ENCODE measurements at regions not wholly inside any gene's neighbourhood (a gene's known extent, or its start where the extent isn't known, plus 50 kb on each side); places are given as distances from the start of the nearest gene placed in this dataset.
"Not testable (repeated sequence)": the region's sequence is repeated elsewhere in the genome, so short reads cannot be mapped to it uniquely, and the experiment has no call there.

GRCh38 chr12:42871816-42872215, 282.3 kb upstream of the PRICKLE1 start:
- H3K9me3 ChIP-seq (ENCODE audit: control insufficient read depth, low read length) = no peaks in the 10 kb centered on the region
- no peaks in the 10 kb centered on the region for H3K27me3 ChIP-seq (ENCODE audit: control insufficient read depth, insufficient read depth, low read length, poor library complexity, severe bottlenecking)
- H3K4me3 ChIP-seq (ENCODE audit: insufficient read depth, low read depth, low read length) = no peak overlapping the region
- no peak overlapping the region for H3K27ac ChIP-seq (ENCODE audit: insufficient read depth, low read depth, low read length, poor library complexity, severe bottlenecking)
- no peaks in the 10 kb centered on the region for H3K4me1 ChIP-seq (ENCODE audit: control insufficient read depth, insufficient read depth, low read length)
- WGBS, 2 experiments = 92 to 93% methylated on average over 3 of the region's 3 CpGs
- H3K36me3 ChIP-seq (ENCODE audit: control insufficient read depth, insufficient read depth, low read length) = no peaks in the 10 kb centered on the region

- no peaks in the 10 kb centered on the region for H3K27me3 ChIP-seq (ENCODE audit: control insufficient read depth, insufficient read depth, low read length, poor library complexity, severe bottlenecking)
- no peaks in the 10 kb centered on the region for H3K9me3 ChIP-seq (ENCODE audit: control insufficient read depth, low read length)
- WGBS, 2 experiments = 83 to 100% methylated on average over 1 of the region's 1 CpG
- H3K36me3 ChIP-seq (ENCODE audit: control insufficient read depth, insufficient read depth, low read length) = no peaks in the 10 kb centered on the region
- no peaks in the 10 kb centered on the region for H3K4me1 ChIP-seq (ENCODE audit: control insufficient read depth, insufficient read depth, low read length)
- no peak overlapping the region for H3K4me3 ChIP-seq (ENCODE audit: insufficient read depth, low read depth, low read length)
- no peak overlapping the region for H3K27ac ChIP-seq (ENCODE audit: insufficient read depth, low read depth, low read length, poor library complexity, severe bottlenecking)
These were observed 278.7 kb upstream of the PRICKLE1 start for GRCh38 chr12:42868291-42868690.

GRCh38 chr12:42865282-42865681, 275.7 kb upstream of the PRICKLE1 start:
- Histone ChIP-seq H3K27ac (ENCODE audit: insufficient read depth, low read depth, low read length, poor library complexity, severe bottlenecking) (no peak overlapping the region), H3K36me3 (ENCODE audit: control insufficient read depth, insufficient read depth, low read length) (no peaks in the 10 kb centered on the region), H3K4me1 (ENCODE audit: control insufficient read depth, insufficient read depth, low read length) (no peaks in the 10 kb centered on the region), H3K9me3 (ENCODE audit: control insufficient read depth, low read length) (no peaks in the 10 kb centered on the region), H3K4me3 (ENCODE audit: insufficient read depth, low read depth, low read length) (no peak overlapping the region), H3K27me3 (ENCODE audit: control insufficient read depth, insufficient read depth, low read length, poor library complexity, severe bottlenecking) (no peaks in the 10 kb centered on the region)
- 96 to 97% methylated on average over 2 to 3 of the region's 3 CpGs for WGBS, 2 experiments

GRCh38 chr12:42862055-42862454, 272.5 kb upstream of the PRICKLE1 start:
- no peaks in the 10 kb centered on the region for H3K4me1 ChIP-seq (ENCODE audit: control insufficient read depth, insufficient read depth, low read length)
- no peak overlapping the region for H3K27ac ChIP-seq (ENCODE audit: insufficient read depth, low read depth, low read length, poor library complexity, severe bottlenecking)
- H3K9me3 ChIP-seq (ENCODE audit: control insufficient read depth, low read length) = no peaks in the 10 kb centered on the region
- H3K36me3 ChIP-seq (ENCODE audit: control insufficient read depth, insufficient read depth, low read length) = no peaks in the 10 kb centered on the region
- H3K4me3 ChIP-seq (ENCODE audit: insufficient read depth, low read depth, low read length) = no peak overlapping the region
- WGBS, 2 experiments = 86 to 96% methylated on average over 2 of the region's 2 CpGs
- no peaks in the 10 kb centered on the region for H3K27me3 ChIP-seq (ENCODE audit: control insufficient read depth, insufficient read depth, low read length, poor library complexity, severe bottlenecking)

- not testable (repeated sequence) for H3K9me3 ChIP-seq (ENCODE audit: control insufficient read depth, low read length); H3K4me3 ChIP-seq (ENCODE audit: insufficient read depth, low read depth, low read length); H3K36me3 ChIP-seq (ENCODE audit: control insufficient read depth, insufficient read depth, low read length); H3K4me1 ChIP-seq (ENCODE audit: control insufficient read depth, insufficient read depth, low read length); H3K27ac ChIP-seq (ENCODE audit: insufficient read depth, low read depth, low read length, poor library complexity, severe bottlenecking); H3K27me3 ChIP-seq (ENCODE audit: control insufficient read depth, insufficient read depth, low read length, poor library complexity, severe bottlenecking)
These were observed 270.8 kb upstream of the PRICKLE1 start for GRCh38 chr12:42860331-42860730.

GRCh38 chr12:42859612-42860011, 270.1 kb upstream of the PRICKLE1 start:
- Histone ChIP-seq H3K4me3 (ENCODE audit: insufficient read depth, low read depth, low read length) (no peak overlapping the region), H3K36me3 (ENCODE audit: control insufficient read depth, insufficient read depth, low read length) (no peaks in the 10 kb centered on the region), H3K4me1 (ENCODE audit: control insufficient read depth, insufficient read depth, low read length) (no peaks in the 10 kb centered on the region), H3K27ac (ENCODE audit: insufficient read depth, low read depth, low read length, poor library complexity, severe bottlenecking) (no peak overlapping the region), H3K9me3 (ENCODE audit: control insufficient read depth, low read length) (no peaks in the 10 kb centered on the region), H3K27me3 (ENCODE audit: control insufficient read depth, insufficient read depth, low read length, poor library complexity, severe bottlenecking) (no peaks in the 10 kb centered on the region)
- 94 to 97% methylated on average over 8 of the region's 8 CpGs for WGBS, 2 experiments

GRCh38 chr12:42857106-42857505, 267.6 kb upstream of the PRICKLE1 start:
- Histone ChIP-seq H3K9me3 (ENCODE audit: control insufficient read depth, low read length) (no peaks in the 10 kb centered on the region), H3K36me3 (ENCODE audit: control insufficient read depth, insufficient read depth, low read length) (no peaks in the 10 kb centered on the region), H3K27me3 (ENCODE audit: control insufficient read depth, insufficient read depth, low read length, poor library complexity, severe bottlenecking) (no peaks in the 10 kb centered on the region), H3K4me1 (ENCODE audit: control insufficient read depth, insufficient read depth, low read length) (no peaks in the 10 kb centered on the region), H3K27ac (ENCODE audit: insufficient read depth, low read depth, low read length, poor library complexity, severe bottlenecking) (no peak overlapping the region), H3K4me3 (ENCODE audit: insufficient read depth, low read depth, low read length) (no peak overlapping the region)

GRCh38 chr12:42855362-42855950, 265.9 kb upstream of the PRICKLE1 start:
- 89% methylated on average over 2 of the region's 2 CpGs; no CpG with 5 or more reads in 1 of the 2 experiments for WGBS, 2 experiments
- H3K36me3 ChIP-seq (ENCODE audit: control insufficient read depth, insufficient read depth, low read length) = no peaks in the 10 kb centered on the region
- no peak overlapping the region for H3K4me3 ChIP-seq (ENCODE audit: insufficient read depth, low read depth, low read length)
- no peak overlapping the region for H3K27ac ChIP-seq (ENCODE audit: insufficient read depth, low read depth, low read length, poor library complexity, severe bottlenecking)
- no peaks in the 10 kb centered on the region for H3K9me3 ChIP-seq (ENCODE audit: control insufficient read depth, low read length)
- no peaks in the 10 kb centered on the region for H3K4me1 ChIP-seq (ENCODE audit: control insufficient read depth, insufficient read depth, low read length)
- H3K27me3 ChIP-seq (ENCODE audit: control insufficient read depth, insufficient read depth, low read length, poor library complexity, severe bottlenecking) = no peaks in the 10 kb centered on the region

GRCh38 chr12:42854826-42855225, 265.3 kb upstream of the PRICKLE1 start:
- no peaks in the 10 kb centered on the region for H3K36me3 ChIP-seq (ENCODE audit: control insufficient read depth, insufficient read depth, low read length)
- H3K27me3 ChIP-seq (ENCODE audit: control insufficient read depth, insufficient read depth, low read length, poor library complexity, severe bottlenecking) = no peaks in the 10 kb centered on the region
- H3K4me1 ChIP-seq (ENCODE audit: control insufficient read depth, insufficient read depth, low read length) = no peaks in the 10 kb centered on the region
- H3K4me3 ChIP-seq (ENCODE audit: insufficient read depth, low read depth, low read length) = no peak overlapping the region
- H3K9me3 ChIP-seq (ENCODE audit: control insufficient read depth, low read length) = no peaks in the 10 kb centered on the region
- H3K27ac ChIP-seq (ENCODE audit: insufficient read depth, low read depth, low read length, poor library complexity, severe bottlenecking) = no peak overlapping the region

- H3K9me3 ChIP-seq (ENCODE audit: control insufficient read depth, low read length) = no peaks in the 10 kb centered on the region
- H3K4me1 ChIP-seq (ENCODE audit: control insufficient read depth, insufficient read depth, low read length) = no peaks in the 10 kb centered on the region
- no peak overlapping the region for H3K4me3 ChIP-seq (ENCODE audit: insufficient read depth, low read depth, low read length)
- WGBS, 2 experiments = 97 to 100% methylated on average over 1 to 2 of the region's 2 CpGs
- H3K27me3 ChIP-seq (ENCODE audit: control insufficient read depth, insufficient read depth, low read length, poor library complexity, severe bottlenecking) = no peaks in the 10 kb centered on the region
- no peak overlapping the region for H3K27ac ChIP-seq (ENCODE audit: insufficient read depth, low read depth, low read length, poor library complexity, severe bottlenecking)
- H3K36me3 ChIP-seq (ENCODE audit: control insufficient read depth, insufficient read depth, low read length) = no peaks in the 10 kb centered on the region
These were observed 264.7 kb upstream of the PRICKLE1 start for GRCh38 chr12:42854208-42854607.
